Astrocyte of the cerebellum (primary cell): ENCODE measurements at regions not wholly inside any gene's neighbourhood (a gene's known extent, or its start where the extent isn't known, plus 50 kb on each side); places are given as distances from the start of the nearest gene placed in this dataset.
"Not testable (repeated sequence)": the region's sequence is repeated elsewhere in the genome, so short reads cannot be mapped to it uniquely, and the experiment has no call there.

ENCODE experiments used
- DNase-seq: peaks from one replicate; pipeline ENCODE4 v3.0.0-alpha.2; 2011; ENCODE audit warnings: low read depth
- H3K4me3 ChIP-seq: 2 replicates; pipeline ENCODE4 v1.5.1; 2011; ENCODE audit warnings: mild to moderate bottlenecking, low read depth, low read length, moderate library complexity
- in situ Hi-C: cut with HindIII; loops from 2 replicates; pipeline ENCODE4 v1.10.0; 2017; ENCODE audit warnings: low sequenced_read_pairs
- TF ChIP-seq, protein P1 (sequence below): IDR thresholded peaks from 2 replicates; pipeline ENCODE4 v1.5.1; 2012; ENCODE audit warnings: low read length, low read depth, moderate library complexity, mild to moderate bottlenecking; ENCODE audit errors: missing control alignments

DNA sequence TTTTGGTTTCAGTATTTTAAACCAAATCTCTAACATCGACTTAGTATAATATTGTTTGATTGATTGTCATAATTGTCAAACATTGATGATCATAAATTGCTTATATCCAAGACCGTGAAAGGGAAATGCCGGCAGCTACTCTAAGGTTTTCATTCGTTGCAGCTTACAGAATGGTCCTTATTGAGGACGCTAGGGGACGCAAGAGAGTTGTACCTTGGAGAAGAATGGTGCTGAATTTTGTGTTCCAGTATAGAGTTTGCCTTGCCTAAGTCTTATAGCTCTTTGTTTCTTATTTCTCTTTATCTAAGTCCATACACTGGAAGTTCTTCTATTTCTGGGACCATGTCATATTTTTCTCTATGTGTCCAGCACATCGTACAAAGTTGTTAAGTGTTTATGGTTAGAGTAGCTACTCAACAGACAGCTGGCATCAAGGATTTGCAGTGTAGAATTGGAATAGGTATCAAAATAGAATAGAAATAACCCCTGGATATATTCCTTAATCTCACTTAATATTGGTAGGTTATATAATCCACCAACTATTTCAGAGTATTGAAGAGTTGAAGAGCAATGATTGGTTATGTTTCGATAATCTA is 67.4 kb upstream of the GPR39 start:
- TF ChIP-seq, protein P1, sequence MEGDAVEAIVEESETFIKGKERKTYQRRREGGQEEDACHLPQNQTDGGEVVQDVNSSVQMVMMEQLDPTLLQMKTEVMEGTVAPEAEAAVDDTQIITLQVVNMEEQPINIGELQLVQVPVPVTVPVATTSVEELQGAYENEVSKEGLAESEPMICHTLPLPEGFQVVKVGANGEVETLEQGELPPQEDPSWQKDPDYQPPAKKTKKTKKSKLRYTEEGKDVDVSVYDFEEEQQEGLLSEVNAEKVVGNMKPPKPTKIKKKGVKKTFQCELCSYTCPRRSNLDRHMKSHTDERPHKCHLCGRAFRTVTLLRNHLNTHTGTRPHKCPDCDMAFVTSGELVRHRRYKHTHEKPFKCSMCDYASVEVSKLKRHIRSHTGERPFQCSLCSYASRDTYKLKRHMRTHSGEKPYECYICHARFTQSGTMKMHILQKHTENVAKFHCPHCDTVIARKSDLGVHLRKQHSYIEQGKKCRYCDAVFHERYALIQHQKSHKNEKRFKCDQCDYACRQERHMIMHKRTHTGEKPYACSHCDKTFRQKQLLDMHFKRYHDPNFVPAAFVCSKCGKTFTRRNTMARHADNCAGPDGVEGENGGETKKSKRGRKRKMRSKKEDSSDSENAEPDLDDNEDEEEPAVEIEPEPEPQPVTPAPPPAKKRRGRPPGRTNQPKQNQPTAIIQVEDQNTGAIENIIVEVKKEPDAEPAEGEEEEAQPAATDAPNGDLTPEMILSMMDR, result peak; percentile 75

DNA sequence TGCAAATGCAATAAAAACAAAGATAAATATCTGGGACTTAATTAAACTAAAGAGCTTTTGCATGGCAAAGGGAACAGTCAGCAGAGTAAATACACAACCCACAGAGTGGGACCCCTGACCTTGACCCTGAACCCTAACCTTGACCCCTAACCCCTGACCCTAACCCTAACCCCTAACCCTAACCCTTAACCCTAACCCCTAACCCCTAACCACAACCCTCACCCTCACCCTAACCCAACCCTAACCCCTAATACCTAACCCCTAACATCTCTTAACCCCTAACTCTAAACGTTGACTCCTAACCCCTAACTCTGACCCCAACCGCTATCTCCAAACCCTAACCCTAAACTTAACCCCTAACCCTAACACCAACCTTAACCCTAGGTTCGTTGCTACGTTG is 64.9 kb upstream of the GPR39 start:
- in situ Hi-C loops, DNase-seq, H3K4me3 ChIP-seq: not testable (repeated sequence)

More for the DNA sequence above, 67.4 kb upstream of the GPR39 start:
- in situ Hi-C loops, H3K4me3 ChIP-seq: not testable (repeated sequence)
- DNase-seq, result peak; percentile 55

DNA sequence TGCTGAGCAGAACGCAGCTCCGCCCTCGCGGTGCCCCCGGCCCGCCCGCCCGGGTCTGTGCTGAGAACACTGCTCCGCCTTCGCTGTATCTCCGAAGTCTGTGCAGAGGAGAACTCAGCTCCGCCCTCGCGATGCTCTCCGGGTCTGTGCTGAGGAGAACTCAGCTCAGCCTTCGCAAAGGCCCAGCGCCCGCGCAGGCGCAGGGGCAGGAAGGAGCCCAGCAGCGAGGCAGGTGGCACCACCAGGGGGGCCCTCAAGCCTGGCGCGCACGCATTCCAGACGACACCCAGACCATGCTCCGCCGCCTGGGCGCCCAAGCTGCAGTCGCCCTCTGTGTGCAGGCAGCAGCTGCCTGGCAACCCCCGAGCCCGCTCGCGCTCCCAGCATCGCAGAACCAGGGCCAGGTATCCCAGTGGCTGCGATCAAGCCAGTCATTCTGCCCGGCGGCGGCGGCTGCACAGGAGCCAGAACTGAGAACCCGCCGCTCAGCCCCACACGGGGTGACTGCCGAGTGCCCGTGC is 64.1 kb upstream of the GPR39 start:
- DNase-seq, in situ Hi-C loops: not testable (repeated sequence)
- H3K4me3 ChIP-seq, result peak overlapping the region; percentile 38

DNA sequence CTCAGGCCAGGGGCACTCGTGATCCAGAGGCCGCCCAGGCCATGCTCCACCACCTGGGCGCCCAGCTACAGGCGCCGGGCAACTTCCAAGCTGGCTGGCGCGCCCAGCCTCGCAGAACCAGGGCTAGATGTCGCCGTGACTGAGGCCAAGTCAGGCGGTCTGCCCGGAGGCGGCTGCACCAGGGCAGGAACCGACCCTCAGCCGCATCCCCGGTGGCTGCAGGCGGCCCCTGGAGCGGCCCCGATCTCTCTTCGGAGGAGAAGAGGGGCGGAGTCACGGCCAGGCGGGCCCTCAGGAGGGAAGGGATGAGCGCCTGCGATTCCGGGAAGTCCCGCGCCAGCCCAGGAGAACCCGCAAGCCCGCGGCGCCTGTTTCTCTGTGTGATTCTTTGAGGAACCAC is 63.2 kb upstream of the GPR39 start:
- H3K4me3 ChIP-seq, result peak overlapping the region; percentile 38
- in situ Hi-C loops, DNase-seq: not testable (repeated sequence)

DNA sequence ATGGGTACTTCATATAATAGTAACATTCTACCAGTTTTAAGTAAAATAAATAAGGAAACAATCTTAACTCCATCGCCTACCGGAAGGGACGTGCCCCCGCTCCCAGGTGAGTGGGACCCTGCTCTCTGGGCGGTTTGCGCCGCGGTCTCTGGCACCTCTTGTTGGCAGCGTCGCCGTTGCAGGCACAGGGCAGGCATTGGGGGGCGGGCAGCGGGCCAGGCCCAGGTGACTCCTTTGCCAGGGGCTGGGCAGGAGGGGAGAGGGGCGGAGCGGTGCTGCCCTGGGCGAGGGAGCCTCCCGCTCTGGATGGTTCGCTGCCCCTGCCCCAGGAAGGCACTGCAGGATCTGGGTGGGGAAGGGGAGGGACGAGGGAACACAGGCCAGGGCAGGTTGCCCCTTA is 55.6 kb upstream of the GPR39 start:
- in situ Hi-C loops, DNase-seq, H3K4me3 ChIP-seq: not testable (repeated sequence)

DNA sequence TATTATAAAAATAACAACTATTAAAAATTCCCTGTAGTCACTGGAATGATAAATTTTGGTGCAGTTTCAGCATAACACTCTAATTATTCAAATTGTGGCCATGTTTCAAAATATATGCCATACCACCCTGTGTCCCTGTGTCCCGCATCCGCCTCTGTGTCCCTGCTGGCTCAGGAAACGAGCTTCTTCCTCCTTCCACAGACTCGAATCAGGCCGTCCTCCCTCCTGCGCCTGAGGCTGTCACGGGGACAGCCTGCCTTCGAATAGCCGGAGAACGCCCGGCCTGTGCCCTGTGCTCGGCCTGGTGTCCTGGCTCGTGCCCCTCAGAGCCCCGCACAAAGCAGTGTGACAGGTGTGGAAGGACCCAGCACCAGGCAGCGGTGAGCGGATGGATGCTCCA is 55.1 kb upstream of the GPR39 start:
- in situ Hi-C loops, H3K4me3 ChIP-seq, DNase-seq: not testable (repeated sequence)

DNA sequence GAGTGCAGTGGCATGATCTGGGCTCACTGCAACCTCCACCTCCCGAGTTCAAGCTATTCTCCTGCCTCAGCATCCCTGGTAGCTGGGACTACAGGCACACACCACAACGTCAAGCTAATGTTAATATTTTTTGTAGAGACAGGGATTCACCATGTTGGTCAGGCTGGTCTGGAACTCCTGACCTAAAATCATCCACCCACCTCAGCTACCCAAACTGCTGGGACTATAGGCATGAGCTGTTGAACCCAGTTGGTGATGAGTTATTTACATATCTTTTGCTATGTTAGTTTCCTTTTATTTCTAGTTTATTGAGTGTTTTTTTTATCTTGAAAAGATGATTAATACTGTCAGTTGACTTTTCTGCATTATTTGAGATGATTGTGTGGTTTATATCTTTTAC is 53.3 kb upstream of the GPR39 start:
- H3K4me3 ChIP-seq, in situ Hi-C loops, DNase-seq: not testable (repeated sequence)

DNA sequence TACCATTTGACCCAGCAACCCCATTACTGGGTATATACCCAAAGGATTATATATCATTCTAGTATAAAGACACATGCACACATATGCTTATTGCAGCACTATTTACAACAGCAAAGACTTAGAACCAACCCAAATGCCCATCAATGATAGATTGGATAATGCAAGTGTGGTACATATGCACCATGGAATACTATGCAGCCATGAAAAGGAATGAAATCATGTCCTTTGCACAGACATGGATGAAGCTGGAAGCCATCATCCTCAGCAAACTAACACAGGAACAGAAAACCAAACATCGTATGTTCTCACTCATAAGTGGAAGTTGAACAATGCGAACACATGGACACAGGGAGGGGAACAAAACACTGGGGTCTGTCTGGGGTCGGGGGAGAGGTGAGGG is 50.6 kb upstream of the GPR39 start:
- H3K4me3 ChIP-seq, in situ Hi-C loops, DNase-seq: not testable (repeated sequence)

DNA sequence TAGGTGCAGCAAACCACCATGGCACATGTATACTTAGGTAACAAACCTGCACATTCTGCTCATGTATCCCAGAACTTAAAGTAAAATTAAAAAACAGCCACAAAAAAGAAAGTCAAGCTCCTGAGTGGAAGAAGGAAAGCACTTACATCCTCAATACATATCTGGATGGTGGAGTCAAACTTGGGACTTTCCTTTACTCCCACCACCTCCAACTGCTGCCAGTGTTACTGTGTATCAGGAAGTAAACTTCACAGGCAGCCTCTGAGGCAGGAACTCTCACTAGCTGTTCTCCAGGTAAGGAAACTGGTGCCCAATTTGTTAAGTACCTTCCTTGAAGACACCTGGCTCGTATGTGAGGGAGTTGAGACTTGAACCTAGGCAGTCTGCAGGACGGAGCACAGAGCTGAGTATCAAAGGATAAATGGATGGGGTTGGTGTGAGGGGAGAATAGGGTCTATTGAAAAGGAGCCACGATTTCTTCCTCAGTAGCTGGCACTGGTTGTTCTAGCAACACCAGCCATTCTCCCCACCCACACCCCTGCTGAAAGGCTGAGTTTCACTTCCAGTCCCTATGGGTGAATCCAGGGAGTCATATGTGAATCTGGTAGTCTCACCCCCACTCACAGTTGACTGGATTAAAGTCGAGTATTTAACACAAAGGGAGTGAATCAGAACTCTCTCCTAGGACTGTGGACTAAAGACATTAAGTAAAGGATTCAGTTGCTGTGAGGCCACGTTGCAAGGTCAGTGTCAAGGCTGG is 50.0 kb upstream of the GPR39 start:
- no peak for DNase-seq
- H3K4me3 ChIP-seq, result no peak overlapping the region
- in situ Hi-C loops, result no loop called here
- TF ChIP-seq, protein P1, result no peak
